HG02852 (cell line): ENCODE measurements at regions not wholly inside any gene's neighbourhood (a gene's known extent, or its start where the extent isn't known, plus 50 kb on each side); places are given as distances from the start of the nearest gene placed in this dataset.

Experiments
- ATAC-seq: cut with Tn5 transposase; IDR thresholded peaks from one replicate; pipeline ENCODE4 v1.9.1; 2021; ENCODE audit warnings: mild to moderate bottlenecking, moderate library complexity; ENCODE audit not compliant: unreplicated experiment

DNA sequence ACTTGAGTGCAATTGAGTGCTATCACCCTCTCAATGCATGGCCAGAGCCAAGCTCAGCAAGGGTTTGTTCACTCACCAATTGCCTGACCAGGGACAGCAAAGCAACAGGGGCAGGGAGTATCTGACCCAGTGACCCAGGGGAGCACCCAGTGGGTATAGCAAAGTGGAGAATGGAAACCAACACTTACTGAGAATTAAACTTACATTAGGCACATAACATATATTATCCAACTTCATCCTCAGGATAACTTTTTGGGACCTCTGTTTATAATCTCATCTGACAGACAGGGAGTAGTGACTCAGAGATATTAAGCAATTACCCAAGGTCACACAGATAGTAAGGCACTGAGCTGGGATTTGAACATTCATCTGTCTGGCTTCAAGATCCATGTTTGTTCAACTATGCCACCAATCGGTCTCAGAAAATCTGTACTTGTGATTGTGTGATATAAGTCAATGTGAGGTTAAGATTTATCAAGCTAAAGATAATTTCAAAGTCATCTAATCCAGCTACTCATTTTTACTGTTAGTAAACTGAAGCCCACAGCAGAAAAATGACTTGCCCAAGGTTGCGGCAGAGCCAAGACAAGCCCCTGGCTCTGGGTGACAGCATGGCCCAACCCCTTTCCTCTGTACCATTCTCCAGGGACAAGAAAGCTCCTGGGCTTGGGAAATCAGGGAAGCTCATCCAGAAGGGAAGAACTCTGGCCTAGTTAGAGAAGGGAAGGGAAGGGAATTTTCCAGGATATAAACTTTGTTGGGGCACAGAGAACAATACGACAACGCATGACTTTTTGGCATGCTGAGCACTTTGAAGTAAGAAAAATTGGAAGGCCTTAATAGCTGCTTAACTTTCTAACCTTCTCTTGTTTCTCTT, 138.0 kb upstream of the SMAD3 start:
- ATAC-seq: no peak

DNA sequence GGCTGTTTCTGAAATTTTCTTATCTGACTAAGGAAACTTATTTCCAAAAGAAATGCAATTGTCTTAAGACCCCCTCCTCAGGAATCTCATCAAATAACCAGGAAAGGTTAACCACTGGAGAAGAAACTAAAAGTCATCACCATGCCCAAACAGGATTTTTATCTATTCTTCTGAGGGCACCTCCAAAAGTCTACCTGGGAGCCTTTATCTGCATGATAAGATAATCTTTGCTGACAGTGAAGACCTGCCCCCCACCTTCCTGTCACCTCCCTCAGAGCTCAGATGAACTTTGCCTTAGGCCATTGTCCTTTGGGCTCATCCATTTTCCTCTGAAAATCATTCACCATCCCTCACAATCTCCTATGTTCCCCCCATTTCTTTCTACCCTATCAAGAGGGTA, 137.3 kb upstream of the SMAD3 start:
- no peak for ATAC-seq

DNA sequence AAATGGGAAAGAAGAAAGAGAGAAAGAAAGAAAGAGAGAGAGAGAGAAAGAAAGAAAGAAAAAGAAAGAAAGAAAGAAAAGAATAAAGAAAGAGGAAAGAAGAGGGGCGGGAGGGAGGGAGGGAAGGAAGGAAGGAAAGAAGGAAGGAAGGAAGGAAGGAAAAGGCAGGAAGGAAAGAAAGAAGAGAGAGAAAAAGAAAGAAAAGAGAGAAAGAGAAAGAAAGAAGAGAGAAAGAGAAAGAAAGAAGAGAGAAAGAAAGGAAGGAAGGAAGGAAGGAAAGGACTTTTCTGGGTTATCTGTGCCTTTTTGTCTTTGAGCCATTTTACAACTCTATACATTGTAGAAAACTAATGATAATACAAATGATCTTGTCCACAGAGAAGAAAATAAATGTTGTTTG, 136.6 kb upstream of the SMAD3 start:
- ATAC-seq: no peak

DNA sequence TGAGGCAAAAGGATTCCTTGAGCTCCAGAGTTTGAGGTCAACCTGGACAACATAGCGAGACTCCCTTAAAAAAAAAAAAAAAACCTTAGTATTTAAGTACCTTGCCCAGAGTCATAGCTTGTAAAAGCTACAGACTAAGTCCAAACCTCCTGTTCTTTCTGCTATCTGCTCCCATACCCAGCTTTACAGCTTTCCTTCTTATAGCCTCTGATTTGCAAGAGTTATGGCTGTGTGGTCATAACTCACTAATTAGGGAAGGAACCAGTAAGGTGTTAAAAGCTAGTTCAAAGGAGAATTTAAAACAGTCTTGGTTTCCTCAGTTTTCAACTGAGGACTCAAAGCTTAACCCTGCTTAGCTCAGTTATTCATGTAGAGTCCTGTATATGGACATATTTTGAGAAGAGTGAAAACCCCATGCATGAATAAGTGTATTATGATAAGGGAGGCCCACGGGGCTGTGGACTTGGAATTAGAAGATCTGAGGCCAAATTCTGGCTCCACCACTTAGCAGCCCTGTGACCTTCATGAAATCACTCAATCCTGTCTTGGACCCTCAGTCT, 135.5 kb upstream of the SMAD3 start:
- ATAC-seq: no peak

DNA sequence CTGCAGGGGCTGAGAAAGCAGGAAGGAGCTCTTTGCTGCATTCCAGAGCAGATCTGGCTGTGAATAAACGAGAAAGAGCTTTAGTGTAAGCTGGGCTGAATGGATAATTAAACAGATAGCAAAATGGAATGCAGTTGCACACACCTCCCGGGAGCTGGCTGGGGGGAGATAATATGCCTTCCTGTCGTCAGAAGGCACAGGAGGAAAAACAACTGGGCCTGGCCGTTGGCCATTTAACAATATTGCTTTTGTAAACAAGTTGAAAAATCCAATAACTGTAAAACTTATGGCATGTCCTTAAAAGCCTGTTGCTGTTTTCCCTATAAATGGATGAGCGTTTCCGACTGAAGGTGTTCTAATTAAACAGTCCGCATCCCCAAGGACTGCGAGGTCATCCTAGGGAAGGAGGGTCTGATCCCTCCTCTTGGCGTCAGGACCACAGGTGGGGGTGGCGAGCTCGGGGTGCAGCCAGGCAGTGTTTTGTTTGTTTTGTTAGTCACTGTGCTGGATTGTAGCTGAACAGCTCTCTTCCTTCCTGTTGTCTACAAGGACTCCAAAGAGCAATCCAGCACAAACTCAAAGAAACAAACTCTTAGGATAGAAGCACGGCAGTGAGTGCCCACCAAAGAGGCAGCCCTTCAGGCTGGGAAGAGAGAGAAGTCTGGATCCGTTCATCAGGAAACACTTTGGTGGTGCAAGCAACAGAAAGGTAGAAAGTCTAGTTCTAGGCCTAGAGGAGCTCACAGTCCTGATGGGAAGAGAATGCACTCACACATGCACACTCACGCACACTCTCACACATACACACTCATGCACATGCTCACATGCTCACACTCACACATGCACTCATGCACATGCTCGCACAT, 133.4 kb upstream of the SMAD3 start:
- no peak for ATAC-seq

DNA sequence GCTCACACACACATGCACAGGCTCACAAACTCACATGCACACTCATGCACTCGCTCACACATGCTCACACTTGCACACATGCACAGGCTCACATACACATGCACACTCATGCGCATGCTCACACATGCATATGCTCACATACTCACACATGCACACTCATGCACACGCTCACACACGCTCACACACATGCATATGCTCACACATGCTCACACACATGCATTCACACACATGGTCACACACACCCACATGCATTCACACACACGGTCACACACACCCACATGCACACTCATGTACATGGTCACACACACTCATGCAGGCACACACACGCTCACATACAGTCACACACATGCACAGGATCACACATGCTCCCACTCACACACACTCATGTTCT, 132.8 kb upstream of the SMAD3 start:
- no peak for ATAC-seq

DNA sequence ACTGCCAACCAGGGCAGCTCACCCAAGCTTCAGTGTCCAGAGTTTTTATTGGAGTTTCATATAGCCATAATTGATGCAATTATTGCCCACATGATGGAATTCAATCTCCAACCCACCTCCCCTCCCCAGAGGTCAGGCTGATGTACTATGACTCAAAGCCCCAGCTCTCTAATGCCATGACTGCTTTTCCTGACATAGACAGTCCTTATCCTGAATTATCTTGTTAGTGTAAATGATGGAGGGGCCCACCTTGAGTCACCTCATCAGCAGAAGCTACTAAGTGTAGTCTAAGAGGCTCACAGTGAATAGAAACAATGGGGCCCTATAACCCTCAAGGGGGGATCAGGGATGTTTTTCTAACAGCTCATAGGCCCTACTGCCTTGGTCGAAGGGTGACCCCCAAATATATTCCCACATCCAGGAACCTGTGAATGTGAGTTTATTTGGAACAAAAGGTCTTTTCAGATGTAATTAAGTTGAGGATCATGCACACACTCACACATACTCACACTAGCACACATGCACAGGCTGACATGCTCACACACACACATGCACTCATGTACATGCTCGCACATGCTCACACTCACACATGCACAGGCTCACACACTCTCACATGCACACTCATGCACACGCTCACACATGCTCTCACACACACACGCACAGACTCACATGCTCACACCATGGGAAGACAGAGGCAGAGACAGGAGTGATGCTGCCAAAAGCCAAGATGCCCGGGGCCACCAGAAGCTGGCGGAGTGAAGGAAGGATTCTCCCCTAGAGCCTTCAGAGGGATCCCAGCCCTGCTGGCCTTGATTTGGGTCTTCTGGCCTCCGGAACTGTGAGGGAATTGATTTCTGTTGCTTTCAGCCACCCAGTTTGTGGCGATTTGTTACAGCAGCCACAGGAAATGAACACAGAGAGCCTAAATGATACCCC, 131.2 kb upstream of the SMAD3 start:
- ATAC-seq: no peak

DNA sequence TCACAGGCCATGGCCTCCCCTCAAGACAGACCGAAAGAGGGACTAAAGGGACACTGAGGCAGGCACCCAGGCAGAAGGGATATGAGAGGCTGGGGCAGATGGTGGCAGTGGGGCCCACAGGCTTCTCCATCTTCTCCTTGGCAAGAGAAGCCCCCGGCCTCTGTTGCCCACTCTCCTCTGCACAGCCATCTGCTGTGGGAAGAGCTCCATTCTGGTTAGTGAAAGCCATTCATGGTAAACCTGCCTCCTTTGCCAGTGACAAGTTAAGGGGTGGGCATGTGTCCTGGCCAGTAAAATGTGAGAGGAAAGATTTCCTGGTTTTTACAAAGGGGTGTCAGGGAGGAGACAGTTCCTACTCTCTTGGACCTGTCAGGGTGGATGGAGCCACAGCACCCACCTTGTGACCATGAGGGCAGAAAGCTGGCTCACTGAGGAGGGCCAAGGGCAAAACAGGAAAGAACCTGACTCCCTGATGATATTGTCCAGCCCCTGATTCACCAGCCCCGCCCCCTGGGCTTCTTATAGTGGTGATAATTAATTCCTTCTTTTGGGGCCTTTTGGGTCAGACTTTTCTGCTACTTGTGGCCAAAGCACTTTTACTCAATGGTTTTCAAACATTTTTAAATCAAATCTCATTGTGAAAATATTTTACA, 130.4 kb upstream of the SMAD3 start:
- no peak for ATAC-seq

DNA sequence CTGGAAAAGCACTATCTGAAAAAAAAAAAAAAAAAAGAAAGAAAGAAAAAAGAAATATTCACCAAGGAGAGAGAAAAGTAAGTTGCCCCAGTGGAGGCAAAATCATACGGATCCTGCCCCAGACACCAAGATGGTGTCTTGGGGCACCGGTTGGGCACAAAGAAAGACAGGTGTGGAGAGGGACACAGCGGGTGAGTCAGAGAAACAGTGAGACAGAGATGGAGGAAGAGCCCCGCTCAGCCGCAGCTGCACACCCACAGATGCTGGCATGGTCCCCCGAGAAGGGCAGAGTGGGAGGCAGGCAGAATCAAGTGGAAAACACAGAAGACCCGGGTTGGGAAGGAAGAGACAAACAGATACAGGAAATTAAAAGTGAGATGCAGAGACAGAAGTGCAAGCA, 129.7 kb upstream of the SMAD3 start:
- no peak for ATAC-seq

DNA sequence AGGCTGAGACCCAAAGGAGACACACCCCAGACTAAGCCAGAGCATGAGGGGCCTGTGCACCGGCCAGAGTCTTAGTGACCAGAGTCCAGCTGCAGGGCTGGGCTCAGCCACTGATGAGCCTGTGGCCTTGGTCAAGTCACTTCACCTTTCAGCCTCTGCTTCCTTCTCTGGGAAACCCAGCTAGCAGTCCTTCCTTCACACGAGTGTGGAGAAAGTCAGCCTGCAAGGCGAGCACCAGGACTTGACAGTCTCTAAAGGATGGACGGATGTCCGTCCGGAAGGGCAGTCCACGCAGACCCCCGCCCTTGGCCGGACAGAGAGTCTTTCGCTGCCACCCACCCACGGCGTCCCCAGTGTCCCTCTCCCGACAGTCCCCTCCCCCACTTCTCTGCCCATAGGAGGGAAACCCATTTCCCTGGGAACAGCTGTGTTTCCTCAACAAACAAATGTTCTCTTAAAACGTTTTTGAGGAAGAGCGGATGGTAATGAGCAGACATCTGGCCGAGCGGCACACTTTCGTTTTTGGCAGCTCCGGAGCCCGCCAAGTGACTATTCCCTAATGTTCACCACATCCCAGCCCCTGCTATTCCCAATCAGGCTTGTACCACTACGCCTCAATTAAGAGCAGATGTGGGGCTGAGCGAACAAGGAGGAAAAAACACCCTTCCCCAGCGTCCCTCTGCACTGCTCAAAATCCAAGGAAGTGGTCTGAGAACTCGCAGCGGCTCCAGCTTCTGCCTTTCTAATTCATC, 129.1 kb upstream of the SMAD3 start:
- ATAC-seq: no peak

DNA sequence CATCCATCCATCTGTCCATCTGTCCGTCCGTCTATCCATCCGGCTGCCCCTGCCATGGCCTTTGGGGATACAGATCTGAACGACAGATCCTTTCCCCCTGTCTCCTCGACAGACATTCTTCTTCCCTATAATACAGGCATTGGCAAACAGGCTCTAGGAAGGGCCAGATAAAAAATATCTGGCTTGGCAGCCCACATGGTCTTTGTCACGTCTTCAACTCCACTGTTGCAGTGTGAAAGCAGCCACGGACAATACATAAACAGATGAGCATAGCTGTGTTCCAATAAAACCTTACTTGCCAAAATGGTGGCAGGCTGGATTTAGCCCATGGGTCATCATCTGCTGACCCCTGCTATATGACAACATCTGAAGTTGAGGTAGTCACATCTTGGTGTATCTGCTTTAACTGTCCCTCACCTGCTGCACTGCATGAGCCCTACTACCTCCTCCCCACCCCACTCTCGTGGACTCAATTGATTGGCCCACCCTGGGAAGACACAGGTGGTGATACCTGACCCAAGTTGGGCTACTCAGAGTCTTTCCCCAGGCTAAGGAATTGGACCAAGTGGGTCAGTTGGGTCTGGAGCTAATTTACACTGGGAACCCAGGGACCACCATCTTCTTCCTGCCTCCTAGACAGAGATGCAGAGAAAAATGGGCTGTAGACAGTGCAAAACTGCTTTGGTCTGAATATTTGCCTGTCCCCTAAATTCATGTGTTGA, 128.4 kb upstream of the SMAD3 start:
- ATAC-seq: no peak

DNA sequence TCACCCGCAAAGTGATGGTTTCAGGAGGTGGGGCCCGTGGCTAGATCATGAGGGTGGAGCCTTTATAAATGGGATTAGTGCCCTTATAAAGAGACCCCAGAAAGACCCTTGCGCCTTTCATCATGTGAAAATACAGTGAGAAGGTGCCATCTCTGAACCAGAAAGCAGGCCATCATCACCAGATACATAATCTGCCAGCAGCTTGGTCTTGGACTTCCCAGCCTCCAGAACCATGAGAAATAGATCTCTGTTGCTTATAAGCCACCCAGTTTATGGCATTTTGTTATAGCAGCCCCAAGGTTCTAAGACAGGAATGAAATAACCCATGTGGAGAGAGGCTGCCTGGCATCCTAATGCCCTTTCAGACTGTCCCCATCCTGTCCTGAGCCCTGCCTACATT, 127.8 kb upstream of the SMAD3 start:
- ATAC-seq: no peak

DNA sequence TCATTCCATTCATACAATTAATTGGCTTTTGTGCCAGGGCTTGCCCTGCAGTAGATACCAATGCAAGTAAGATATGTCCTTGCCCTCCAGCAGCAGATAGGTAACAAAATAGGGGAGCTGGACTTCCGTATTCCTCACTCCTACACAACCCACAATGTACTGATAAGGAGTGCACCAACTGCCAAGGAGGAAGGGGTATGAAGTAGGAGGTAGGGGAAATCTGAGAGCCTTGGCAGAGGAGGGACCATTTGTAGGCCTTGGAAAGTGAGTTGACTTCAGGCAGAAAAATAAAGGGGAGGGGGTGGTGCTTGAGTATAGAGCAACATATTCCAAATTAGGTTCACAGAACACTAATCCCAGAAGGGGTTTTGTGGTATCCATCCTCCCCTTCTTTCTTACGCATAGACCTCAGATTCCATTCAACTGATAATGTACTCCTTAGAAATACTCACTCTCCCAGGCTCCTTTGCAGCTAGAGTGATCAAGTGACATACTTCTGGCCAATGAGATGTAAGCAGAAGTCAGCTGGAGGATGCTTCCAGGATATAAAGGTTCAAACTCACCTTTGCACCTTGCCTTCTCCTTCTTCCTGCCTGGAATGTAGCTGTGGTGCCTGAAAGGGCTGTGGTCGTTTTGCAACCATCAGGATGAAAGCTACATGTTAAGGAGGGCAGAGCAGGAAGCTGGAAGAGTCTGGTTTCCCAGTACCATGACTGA, 127.1 kb upstream of the SMAD3 start:
- no peak for ATAC-seq

DNA sequence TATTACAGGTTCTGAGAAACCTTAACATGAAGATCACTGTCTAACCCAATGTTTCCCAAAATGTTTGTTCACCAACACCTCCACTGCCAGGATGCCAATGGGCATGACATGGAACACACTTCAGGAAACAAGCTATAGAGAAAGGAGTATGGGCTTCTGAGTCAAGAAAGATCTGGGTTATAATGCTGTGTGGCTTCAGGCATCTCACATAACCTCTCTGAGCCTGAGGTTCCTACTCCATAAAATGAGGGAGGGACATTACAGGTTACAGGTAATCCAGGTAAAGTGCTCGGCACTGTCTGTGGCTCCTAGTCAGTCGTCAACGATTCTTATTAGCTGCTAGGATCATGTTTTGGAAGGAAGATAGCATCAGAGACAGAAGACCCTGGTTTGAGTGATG, 126.4 kb upstream of the SMAD3 start:
- no peak for ATAC-seq

DNA sequence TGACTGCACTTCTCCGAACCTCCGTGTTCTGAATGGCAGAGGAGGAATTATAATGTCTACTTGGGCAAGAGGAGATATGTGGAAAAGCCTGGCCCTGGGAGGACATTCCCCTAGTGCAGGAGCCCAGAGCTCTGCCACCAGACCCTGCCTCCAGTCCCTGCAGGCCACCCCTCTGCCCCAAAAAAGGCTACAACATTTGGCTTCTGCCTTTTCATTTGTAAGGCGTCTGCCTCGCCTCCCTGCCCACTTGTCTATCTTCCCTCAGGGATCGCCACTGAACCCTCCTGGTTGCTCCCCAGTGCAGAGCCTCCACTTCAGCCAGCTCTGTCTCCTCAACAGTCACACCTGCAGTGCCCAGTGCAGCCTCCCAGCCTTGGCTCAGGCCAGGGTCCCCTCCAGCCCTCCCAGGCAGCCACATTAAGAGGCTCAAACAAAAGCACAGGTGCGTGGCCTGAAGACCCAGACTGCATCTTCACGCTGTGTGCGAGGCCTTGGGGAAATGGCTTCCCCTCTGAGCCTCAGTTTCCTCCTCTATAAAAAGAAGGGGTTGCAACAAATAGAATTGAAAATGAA, 125.9 kb upstream of the SMAD3 start:
- ATAC-seq: no peak

DNA sequence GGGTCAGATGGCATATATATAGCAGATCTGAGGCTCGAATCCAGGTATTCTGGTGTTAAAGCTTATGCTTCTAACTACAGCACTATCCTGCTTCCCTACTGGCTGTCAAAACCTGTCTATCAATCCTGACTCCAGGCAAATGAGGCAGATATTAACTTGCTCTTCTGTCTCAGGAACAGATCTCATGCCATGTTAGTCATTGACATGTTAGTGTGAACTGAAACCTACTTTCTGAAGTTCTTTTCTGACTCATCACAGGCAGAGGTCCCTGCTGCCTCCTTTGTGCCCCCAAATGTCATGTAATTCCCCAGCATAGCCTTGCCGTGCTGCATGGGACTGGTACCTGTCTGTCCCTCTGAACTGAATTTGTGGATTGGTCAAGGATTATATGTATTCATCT, 125.0 kb upstream of the SMAD3 start:
- no peak for ATAC-seq

DNA sequence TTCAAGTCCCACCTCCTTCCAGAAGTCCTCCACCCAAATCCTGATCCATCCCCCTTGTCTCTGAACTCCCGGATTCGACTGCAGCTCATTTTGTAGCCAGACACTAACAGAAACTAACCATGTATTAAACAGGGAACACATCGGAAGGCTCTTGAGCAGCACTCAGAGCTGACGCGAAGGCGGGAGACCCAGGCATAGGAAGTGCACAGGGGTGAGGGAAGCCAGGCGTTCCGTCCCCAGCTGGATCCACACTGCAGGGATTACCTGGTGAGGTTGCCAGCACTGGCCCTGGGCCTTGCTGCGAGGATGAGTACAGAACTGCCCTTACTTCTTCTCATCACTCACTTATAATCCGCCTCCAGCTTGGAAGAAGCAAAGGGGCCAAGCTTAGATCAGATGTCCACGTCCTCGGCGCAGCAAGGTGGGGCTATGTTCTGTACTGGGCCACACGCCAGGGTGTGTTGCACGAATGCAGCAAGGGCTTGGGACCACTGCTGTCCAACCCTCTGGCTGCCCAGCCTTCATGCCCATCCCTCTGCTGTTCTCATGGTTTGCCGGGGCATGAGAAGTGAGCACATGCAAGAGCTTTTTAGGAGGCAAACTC, 124.2 kb upstream of the SMAD3 start:
- no peak for ATAC-seq
